ENCODE measurements at regions not wholly inside any gene's neighbourhood (a gene's known extent, or its start where the extent isn't known, plus 50 kb on each side); places are given as distances from the start of the nearest gene placed in this dataset.

- H3K4me3 ChIP-seq: no peak overlapping the region
- TF ChIP-seq, protein P1, sequence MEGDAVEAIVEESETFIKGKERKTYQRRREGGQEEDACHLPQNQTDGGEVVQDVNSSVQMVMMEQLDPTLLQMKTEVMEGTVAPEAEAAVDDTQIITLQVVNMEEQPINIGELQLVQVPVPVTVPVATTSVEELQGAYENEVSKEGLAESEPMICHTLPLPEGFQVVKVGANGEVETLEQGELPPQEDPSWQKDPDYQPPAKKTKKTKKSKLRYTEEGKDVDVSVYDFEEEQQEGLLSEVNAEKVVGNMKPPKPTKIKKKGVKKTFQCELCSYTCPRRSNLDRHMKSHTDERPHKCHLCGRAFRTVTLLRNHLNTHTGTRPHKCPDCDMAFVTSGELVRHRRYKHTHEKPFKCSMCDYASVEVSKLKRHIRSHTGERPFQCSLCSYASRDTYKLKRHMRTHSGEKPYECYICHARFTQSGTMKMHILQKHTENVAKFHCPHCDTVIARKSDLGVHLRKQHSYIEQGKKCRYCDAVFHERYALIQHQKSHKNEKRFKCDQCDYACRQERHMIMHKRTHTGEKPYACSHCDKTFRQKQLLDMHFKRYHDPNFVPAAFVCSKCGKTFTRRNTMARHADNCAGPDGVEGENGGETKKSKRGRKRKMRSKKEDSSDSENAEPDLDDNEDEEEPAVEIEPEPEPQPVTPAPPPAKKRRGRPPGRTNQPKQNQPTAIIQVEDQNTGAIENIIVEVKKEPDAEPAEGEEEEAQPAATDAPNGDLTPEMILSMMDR (IDR thresholded peaks at IDR 0.05): no peak
- no peaks in the 10 kb centered on the region for H3K9me3 ChIP-seq
- H3K4me1 ChIP-seq: peaks cover 14% of the 10 kb centered on the region
- DNase-seq (no peak), ATAC-seq (no peak)
- no peak overlapping the region for H3K27ac ChIP-seq
- no peaks in the 10 kb centered on the region for H3K36me3 ChIP-seq
- intact Hi-C loops (cut with DNase I): no loop called here
- H3K27me3 ChIP-seq (ENCODE audit: low read depth): no peaks in the 10 kb centered on the region
Measured at GRCh38 chr13:44135566-44135965, 238.1 kb upstream of the SERP2 start.

DNA sequence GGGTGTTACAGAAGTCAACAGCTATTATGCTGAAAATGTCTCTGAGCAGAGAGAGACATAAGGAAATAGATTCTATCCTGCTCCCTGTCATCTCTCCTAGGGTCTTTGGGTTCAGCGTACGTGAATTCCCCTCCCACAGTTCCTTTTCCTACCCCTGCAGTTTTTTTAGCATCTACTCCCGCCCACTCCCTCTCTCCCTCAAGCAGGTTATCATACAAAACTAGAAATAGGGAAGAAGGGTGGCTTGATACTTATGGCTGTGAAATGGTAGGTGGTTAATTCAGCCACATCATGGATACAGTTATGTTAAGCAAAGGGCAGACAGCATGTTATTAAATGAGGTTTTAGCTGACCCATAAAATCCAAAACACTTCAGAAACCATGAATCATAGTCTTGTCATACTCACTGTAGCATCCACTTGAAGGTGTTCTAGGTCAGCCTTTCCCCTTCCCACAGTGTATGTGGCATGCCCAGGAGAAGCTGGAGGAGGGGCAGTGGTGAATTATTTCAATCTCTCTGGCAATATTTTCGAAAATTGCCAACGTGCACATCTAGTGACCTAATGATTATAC, 236.8 kb upstream of the SERP2 start:
- DNase-seq: no peak
- no peaks in the 10 kb centered on the region for H3K27me3 ChIP-seq (ENCODE audit: low read depth)
- H3K9me3 ChIP-seq: no peaks in the 10 kb centered on the region
- H3K36me3 ChIP-seq: no peaks in the 10 kb centered on the region
- peaks cover 23% of the 10 kb centered on the region for H3K4me1 ChIP-seq
- H3K4me3 ChIP-seq: no peak overlapping the region
- no peak for ATAC-seq
- H3K27ac ChIP-seq: no peak overlapping the region
- intact Hi-C loops (cut with DNase I): no loop called here
- TF ChIP-seq, protein P1 (IDR thresholded peaks at IDR 0.05): no peak

- no peak overlapping the region for H3K4me3 ChIP-seq
- TF ChIP-seq, protein P1 (IDR thresholded peaks at IDR 0.05): no peak
- H3K27ac ChIP-seq: no peak overlapping the region
- H3K4me1 ChIP-seq: peaks cover 19% of the 10 kb centered on the region
- no peaks in the 10 kb centered on the region for H3K36me3 ChIP-seq
- intact Hi-C loops (cut with DNase I): no loop called here
- ATAC-seq: no peak
- no peaks in the 10 kb centered on the region for H3K27me3 ChIP-seq (ENCODE audit: low read depth)
- DNase-seq: no peak
- H3K9me3 ChIP-seq: no peaks in the 10 kb centered on the region
Measured at GRCh38 chr13:44137466-44137865, 236.2 kb upstream of the SERP2 start.

- H3K4me3 ChIP-seq: no peak overlapping the region
- H3K27me3 ChIP-seq (ENCODE audit: low read depth): no peaks in the 10 kb centered on the region
- intact Hi-C loops (cut with DNase I): no loop called here
- ATAC-seq: no peak
- H3K9me3 ChIP-seq: no peaks in the 10 kb centered on the region
- DNase-seq: no peak
- peaks cover 10% of the 10 kb centered on the region for H3K4me1 ChIP-seq
- TF ChIP-seq, protein P1 (IDR thresholded peaks at IDR 0.05): no peak
- no peak overlapping the region for H3K27ac ChIP-seq
- H3K36me3 ChIP-seq: no peaks in the 10 kb centered on the region
Measured at GRCh38 chr13:44140146-44140545, 233.5 kb upstream of the SERP2 start.

- Histone ChIP-seq H3K4me1 (peaks cover 10% of the 10 kb centered on the region), H3K27me3 (ENCODE audit: low read depth) (no peaks in the 10 kb centered on the region), H3K4me3 (peak overlapping the region; percentile 62), H3K9me3 (no peaks in the 10 kb centered on the region), H3K27ac (peak overlapping the region; percentile 99), H3K36me3 (no peaks in the 10 kb centered on the region)
- TF ChIP-seq, protein P1 (IDR thresholded peaks at IDR 0.05): no peak
- ATAC-seq (peak; percentile 13 to 38), DNase-seq (peak; percentile 54)
- intact Hi-C loops (cut with DNase I): no loop called here
Measured at GRCh38 chr13:44140888-44141724, 232.5 kb upstream of the SERP2 start.

Data from lower lobe of right lung (tissue), 2 donors.